GM19239 (cell line): ENCODE measurements at regions not wholly inside any gene's neighbourhood (a gene's known extent, or its start where the extent isn't known, plus 50 kb on each side); places are given as distances from the start of the nearest gene placed in this dataset.

ENCODE experiments used
- DNase-seq: peaks from one replicate; pipeline ENCODE4 v3.0.0; 2011; ENCODE audit warnings: low spot score; ENCODE audit not compliant: insufficient read length
- FAIRE-seq: peaks from 2 replicates; lab custom pipeline; 2011; peaks lifted over from hg19 to GRCh38; lab: Jason Lieb, UNC

GRCh38 chr3:24639481-24640329 is 145.1 kb upstream of the THRB start:
- DNase-seq = no peak
- FAIRE-seq = no peak

DNA sequence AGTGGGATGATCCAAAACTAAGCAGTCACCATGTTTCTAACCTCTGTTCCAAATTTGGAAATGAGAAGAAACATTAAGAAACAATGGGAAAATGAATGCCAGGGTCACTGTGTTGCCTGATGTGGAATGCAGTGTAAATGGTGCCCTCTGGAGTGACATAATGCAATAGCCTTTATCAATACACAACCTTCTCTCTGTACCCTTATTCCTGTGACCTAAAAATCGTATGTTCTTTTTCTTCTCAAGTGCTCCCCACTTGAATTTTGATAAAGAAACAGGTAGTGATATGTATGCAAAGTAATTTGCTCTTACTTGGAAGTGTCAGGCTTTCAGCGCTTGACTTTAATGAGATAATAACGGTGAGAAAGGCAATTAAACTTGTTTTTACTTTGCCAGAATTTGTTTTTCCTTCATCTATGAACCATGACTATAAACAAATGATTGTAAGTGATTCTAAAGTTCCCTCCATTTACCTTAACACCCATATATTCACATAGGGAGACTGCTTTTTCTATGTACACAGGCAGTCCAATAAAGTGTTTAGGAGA is 145.8 kb upstream of the THRB start:
- DNase-seq (no peak), FAIRE-seq (no peak)

GRCh38 chr3:24641628-24642027 is 147.0 kb upstream of the THRB start:
- no peak for FAIRE-seq
- DNase-seq = no peak

DNA sequence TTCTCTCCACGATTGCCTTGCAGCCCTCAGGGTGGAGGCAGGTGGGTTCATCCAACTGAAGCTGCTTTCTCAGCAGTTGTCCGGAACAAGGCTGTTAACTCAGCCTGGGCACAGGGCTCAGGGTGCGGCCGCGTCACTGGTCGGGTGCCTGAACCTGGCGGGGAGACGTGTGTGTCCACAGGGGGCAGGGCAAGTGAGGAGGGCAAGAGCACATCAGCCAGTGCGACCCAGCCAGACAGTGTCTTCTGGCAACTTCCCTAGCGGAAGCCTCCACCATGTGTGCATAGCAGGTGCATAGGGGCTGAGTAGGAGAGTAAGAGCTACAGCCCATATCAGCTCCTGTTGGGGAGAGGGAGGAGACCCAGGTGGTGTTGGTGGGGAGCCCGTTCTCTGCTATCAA is 150.4 kb upstream of the THRB start:
- FAIRE-seq = no peak

DNA sequence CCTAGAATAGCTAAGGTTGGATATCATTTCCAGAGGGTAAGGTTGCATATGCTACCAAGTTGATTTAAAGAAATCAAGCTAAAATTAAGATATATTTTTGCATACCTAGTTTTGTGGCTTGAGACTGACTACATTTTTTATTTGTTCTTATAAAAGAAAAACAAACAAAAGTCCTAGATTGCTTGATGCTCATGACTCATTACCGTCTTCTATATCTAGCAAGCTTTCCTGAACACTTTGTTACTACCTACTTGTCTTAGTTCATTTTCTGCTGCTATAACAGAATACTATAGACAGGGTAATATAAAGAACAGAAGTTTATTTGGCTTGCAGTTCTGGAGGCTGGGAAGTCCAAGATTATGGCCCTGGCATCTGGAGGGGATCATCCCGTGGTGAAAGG is 152.1 kb upstream of the THRB start:
- FAIRE-seq = no peak
- DNase-seq = no peak

More for the DNA sequence above, 150.4 kb upstream of the THRB start:
- DNase-seq = no peak

GRCh38 chr3:24648063-24648462 is 153.4 kb upstream of the THRB start:
- FAIRE-seq = no peak
- no peak for DNase-seq

DNA sequence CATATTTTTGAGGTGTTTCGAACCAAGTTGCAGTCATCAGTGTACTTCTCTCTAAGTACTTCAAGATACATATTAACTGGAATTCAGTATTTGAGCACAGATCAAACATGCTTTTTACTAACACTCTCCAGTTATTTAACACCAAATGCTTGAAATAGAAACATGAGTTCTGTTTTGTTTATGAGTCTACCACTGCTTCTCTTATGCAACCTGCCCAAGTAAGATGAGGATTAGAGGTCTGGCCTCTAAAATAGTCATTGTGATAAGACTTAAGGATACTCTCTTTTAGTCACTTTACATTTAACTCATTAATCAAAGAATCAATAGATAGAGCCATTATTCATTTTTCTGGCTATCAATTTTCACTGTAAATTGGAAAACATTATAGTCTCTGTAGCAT is 156.2 kb upstream of the THRB start:
- no peak for FAIRE-seq
- no peak for DNase-seq

GRCh38 chr3:24657870-24658510 is 163.3 kb upstream of the THRB start:
- FAIRE-seq (no peak), DNase-seq (no peak)

DNA sequence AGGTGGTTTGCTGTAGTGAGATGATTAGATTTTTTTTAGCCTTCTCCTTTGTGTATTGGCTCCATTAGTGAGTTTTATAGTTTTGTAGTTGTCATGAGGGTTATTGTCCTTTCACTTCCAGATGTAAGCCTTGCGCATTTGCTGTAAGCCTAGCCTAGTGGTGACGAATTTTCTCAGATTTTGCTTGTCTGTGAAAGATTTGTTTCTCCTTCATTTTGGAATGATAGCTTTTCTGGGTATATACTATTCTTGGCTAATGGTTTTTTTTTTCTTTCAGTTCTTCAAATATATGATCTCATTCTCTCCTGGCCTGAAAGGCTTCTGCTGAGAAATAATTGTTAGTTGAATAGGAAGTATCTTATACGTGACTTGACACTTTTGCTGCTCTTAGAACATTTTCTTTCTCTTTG is 166.5 kb upstream of the THRB start:
- no peak for FAIRE-seq
- DNase-seq = no peak

- FAIRE-seq (no peak), DNase-seq (no peak)
These were observed 168.0 kb upstream of the THRB start for GRCh38 chr3:24662449-24663345.

DNA sequence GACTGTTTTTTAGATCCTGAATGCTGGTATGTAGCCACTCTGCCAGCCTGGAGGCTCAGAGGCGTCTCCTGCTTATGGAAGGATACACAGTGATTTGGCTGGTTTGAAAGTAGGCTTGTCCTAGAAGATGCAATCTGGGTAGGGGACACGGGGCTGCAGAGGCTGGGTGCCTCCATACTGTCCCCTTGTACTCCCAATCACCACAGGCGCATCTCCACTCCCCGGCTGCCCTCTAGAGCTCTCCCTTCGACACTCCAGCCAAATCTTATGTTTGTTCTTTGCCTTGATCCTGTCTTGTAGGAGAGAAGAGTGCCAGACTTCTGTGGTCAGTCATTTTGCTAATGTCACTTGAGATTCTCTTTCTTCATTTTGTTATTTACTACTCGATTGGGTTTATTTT is 168.8 kb upstream of the THRB start:
- DNase-seq = no peak
- FAIRE-seq = no peak

DNA sequence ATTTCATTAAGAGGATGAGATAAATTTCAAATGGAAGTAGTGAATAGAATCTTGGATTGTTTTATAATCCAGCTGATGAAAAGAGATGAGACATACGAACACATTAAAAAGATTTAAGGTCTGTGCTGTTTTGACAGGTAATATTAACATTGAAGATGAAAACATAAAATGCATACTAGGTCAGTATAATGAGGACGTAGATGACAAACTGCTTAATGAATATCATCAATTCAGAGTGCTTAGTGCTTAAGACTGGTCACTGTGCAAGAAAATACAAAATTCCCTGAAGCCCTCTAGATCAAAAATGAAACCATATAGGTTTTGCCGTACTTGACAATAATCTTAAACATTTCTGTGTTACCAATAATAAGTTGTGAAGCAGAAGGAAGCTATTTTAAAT is 173.4 kb upstream of the THRB start:
- FAIRE-seq (no peak), DNase-seq (no peak)

DNA sequence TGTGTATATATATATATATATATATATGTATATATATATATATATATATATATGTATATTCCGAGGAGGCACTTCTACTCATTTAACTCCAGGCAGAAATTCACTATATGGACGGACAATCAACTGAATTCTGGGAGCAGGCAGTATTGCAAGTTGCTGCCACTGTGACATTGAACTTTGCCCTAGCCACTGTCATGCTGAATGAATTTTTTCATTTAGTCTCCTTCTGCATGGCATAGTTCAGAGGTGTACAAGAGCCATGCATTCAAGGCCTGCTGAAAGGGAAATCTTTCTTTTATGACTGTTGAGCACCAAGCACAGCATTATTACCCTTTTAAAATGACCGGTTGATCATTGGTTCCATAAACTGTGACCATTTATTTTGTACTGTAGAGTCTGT is 176.2 kb upstream of the THRB start:
- no peak for FAIRE-seq
- DNase-seq = no peak

DNA sequence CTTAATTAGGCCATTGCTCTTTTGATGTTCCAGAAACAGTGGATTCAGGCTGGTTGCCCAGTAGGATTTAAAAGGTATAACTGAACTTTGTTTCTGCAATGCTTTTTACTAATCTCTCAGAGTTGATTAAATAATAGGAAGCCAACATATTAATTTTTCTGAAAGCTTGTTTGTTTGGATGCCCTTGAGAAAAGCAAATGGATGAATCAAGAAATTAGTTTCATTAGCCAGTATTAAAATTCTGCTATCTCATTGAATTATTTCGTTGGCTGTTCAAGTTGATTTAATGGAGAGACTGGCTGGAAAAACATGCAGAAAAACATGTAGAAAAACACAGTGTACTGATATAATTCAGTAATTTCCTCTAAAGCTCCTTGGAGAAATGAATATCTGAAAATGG is 178.9 kb upstream of the THRB start:
- no peak for FAIRE-seq
- DNase-seq = no peak

- no peak for FAIRE-seq
- no peak for DNase-seq
These were observed 179.6 kb upstream of the THRB start for GRCh38 chr3:24674261-24674660.

- DNase-seq (no peak), FAIRE-seq (no peak)
These were observed 183.4 kb upstream of the THRB start for GRCh38 chr3:24678021-24678420.

GRCh38 chr3:24678421-24678865 is 183.8 kb upstream of the THRB start:
- FAIRE-seq = no peak
- DNase-seq = no peak

GRCh38 chr3:24679429-24679828 is 184.8 kb upstream of the THRB start:
- FAIRE-seq (no peak), DNase-seq (no peak)

DNA sequence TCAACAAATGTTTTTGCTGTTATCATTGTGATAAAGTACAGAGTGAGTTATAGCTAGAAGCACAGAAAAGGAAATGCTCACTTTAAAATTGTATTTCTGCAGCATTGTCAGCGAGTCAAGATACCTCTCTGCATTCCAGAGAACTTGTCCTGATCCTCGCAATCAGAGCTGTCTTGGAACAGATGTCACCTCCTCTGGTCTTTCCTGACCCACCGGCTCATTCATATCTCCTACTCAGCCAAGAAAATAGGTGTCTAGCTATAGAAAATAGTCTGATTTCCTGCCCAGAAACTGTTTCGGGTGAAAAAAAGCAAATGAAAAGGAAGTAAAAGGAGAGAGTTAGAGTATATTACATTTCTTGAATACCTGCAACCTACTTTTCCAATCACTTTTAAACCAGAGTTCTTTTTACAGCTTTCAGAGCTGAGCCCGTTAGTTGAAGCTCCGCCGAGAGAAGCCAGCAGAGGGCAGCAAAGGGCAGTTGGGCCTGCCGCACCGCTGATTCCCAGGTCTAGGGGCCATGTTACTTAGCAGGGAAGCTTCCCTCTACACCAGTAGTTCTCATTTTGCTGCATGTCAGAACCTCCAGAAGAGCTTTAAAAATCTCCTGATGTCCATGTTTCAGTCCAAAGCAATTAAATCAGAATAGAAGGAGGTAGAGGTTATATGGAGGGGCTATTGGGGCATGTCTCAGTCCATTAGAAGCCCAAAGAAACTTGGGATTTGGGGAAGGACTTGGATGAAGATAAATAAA is 185.7 kb upstream of the THRB start:
- peak; percentile 53 for FAIRE-seq
- DNase-seq = peak; percentile 15

- DNase-seq = no peak
- FAIRE-seq = no peak
These were observed 187.5 kb upstream of the THRB start for GRCh38 chr3:24682141-24682547.
